ENCODE measurements at regions not wholly inside any gene's neighbourhood (a gene's known extent, or its start where the extent isn't known, plus 50 kb on each side); places are given as distances from the start of the nearest gene placed in this dataset.

- no peak for DNase-seq (ENCODE audit: low spot score)
Observed at GRCh38 chr13:108360139-108360538, 90.6 kb downstream of the TNFSF13B start.

DNA sequence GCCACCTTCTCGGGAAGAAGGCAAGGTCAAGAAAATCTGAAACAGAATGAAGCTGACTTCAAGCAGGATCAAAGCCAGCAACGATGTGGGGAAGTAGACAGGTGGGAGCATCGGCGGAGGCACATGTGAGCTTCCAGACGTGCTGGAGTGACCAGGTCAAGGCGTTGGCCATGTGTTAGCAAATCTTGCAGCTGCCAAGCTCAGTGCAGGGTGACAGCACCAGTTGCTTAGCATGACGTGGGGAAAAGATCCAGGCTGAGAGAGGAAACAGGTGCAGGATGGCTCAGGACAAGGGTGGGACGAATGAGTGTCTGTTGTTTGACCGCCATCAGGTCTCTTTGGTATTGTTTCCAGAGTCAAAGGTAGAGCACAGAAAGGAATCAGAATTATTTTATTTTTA is 92.3 kb downstream of the TNFSF13B start:
- no peak for DNase-seq (ENCODE audit: low spot score)

- DNase-seq (ENCODE audit: low spot score) = no peak
Observed at GRCh38 chr13:108363666-108364065, 94.1 kb downstream of the TNFSF13B start.

DNA sequence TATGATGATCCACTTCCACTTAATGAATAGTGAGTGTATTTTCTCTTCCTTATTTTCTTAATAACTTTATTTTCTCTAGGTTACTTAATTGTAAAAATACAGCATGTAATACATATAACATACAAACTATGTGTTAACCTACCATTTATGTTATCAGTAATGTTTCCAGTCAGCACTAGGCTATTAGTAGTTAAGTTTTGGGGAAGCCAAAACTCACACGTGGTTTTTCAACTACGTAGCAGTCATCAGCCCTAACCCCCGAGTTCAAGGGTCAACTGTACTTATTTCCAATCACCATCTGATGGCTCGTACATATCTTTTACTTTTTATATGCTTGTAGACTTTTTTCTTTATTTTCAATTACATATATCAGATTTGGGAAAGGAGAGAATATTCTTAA is 95.7 kb downstream of the TNFSF13B start:
- DNase-seq (ENCODE audit: low spot score) = no peak

DNA sequence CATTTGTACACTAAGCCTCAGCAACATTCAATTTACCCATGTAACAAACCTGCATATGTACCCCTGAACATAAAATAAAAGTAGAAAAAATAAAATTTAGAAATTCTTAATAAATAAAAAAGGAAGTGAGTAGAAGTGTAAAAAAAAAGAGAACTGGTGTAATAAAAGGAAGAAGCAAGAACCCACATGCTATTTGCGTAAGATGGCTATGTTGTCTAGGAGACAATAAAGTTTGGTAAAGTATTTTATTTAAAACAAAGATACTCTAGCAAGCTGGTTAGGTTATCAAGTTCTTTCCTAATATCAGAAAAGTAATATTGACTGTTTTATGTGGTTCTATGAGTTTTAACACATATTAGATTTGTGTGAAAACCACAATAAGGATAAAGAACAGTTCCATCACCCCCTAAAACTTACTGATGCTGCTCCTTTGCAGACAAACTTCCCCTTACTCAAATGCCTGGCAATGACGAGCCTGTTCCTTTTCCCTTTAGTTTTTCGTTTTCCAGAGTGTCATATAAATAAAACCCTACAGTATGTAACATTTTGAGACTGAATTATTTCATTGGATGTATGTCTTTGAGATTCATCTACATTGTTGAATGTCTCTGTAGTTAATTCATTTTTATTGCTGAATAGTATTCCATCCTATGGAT is 98.9 kb downstream of the TNFSF13B start:
- no peak for DNase-seq (ENCODE audit: low spot score)

DNA sequence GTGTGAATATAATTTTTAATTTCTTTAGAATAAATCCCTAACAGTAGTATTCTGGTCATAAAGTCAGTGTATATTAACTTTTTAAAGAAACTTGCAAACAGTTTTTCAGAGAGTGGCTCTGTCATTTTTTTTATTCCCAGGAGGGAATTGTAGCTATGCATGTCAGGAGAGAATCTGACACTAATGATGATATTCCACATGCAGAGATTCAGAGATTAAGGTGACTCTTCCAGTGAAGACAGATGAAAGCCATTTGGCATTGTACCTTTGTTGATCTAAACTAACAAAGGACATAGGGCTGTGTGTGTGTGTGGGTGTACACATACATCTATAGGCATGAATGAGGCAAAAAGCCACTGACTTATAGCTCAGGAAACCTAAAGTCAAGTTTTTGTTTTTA is 99.9 kb downstream of the TNFSF13B start:
- no peak for DNase-seq (ENCODE audit: low spot score)

DNA sequence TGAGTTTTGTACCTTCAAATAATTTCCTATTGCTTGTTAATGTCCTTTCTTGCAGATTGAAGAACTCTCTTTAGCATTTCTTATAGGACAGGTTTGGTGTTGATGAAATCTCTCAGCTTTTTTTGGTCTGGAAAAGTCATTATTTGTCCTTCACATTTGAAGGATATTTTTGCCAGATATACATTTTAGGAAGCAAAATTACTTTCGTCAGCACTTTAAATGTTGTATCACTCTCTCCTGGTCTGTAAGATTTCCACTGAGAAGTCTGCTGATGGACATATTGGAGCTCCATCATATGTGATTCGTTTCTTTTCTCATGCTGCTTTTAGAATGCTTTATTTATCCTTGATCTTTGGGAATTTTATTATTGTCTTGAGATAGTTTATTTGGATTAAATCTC is 105.5 kb downstream of the TNFSF13B start:
- no peak for DNase-seq (ENCODE audit: low spot score)

DNA sequence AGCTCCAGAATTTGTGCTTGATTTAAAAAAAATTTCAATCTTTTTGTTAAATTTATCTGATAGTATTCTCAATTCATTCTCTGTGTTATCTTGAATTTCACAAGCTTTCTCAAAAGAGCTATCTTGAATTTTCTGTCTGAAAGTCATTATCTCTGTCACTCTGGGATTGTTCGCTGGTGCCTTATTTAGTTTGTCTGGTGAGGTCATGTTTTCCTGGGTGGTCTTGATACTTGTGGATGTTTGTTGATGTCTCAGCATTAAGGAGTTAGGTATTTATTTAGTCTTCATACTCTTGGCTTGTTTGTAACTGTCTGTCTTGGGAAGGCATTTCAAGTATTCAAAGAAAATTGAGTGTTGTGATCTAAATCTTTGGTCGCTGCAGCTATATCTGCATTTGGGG is 106.3 kb downstream of the TNFSF13B start:
- no peak for DNase-seq (ENCODE audit: low spot score)

- DNase-seq (ENCODE audit: low spot score) = no peak
Observed at GRCh38 chr13:108376308-108376707, 106.8 kb downstream of the TNFSF13B start.

GRCh38 chr13:108377646-108378206 is 108.2 kb downstream of the TNFSF13B start:
- no peak for DNase-seq (ENCODE audit: low spot score)

DNA sequence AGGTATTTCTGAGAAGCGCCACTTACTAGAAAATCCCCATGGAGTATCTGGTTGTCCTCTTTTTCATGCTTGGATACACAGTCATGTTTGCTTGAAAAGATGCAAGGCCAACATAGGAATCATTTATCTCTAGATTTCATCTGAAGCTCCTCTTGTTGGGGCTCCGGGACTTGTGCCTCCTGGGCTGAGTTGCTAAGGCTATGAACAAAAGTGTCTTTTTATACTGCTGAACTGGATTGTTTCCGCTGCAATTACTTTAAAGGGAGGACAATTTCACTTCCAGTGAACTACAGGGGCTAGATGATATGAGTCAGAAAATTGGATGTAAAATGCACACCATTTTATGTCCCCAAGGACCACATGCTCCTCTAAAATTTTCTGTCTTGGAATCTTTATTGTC is 114.1 kb downstream of the TNFSF13B start:
- DNase-seq (ENCODE audit: low spot score) = no peak

GRCh38 chr13:108387156-108387555 is 117.6 kb downstream of the TNFSF13B start:
- no peak for DNase-seq (ENCODE audit: low spot score)

DNA sequence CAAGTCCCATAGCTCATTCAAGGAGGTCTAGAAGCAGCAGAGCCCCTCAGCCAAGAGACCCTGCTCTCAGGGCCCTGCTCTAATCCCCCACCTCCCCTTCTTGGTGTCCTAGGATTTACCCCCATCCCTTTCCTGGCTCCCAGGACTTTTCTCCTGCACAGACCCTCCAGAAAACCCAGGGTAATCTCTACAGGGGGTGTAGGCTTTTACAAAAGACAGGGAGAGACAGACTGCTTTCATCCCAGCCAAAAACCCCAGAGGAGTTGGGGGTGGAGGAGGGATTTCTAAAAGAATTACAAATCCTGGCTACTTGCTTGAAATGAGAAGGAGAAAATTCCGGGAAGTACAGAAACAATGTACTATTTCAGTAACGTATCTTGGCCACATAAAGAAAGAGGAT is 133.3 kb downstream of the TNFSF13B start:
- DNase-seq (ENCODE audit: low spot score) = no peak

- DNase-seq (ENCODE audit: low spot score) = no peak
Observed at GRCh38 chr13:108407495-108407894, 138.0 kb downstream of the TNFSF13B start.

DNA sequence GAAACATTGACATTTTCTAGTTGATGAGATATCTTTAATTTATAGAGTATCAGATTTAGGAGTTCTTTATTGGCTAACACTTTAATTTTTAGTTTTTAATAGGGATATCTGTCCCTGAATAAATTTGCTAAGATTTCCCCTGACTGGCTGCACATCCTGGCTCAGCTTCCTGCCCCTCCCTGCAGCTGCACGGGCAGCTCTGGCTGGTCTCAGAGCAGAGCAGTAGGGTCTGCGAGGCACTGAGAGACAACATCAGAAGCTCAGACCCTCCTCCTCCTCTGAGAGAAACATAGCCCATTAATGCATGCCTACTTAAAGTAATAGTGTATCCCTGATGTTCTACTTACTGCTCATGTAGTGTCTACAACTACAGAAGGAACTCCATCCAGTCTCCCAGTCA is 139.2 kb downstream of the TNFSF13B start:
- no peak for DNase-seq (ENCODE audit: low spot score)

DNA sequence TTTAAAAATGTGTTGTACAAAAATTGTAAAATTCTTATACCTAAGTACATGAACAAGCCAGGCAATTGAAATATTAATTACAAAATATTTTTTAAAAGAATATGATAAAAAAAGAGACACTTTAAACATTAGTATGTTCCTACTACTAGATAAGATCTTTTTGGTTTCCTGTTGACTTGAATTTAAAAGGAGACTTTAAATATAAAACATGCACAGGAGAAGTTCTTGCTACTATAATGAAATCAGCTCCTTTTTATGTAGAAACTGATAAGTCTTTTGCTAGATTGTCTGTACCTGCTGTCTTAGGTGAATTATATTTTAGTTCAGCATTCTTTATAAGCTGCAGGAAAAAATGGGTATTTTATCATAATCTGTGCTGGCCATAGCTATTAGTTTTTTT is 140.2 kb downstream of the TNFSF13B start:
- no peak for DNase-seq (ENCODE audit: low spot score)

DNA sequence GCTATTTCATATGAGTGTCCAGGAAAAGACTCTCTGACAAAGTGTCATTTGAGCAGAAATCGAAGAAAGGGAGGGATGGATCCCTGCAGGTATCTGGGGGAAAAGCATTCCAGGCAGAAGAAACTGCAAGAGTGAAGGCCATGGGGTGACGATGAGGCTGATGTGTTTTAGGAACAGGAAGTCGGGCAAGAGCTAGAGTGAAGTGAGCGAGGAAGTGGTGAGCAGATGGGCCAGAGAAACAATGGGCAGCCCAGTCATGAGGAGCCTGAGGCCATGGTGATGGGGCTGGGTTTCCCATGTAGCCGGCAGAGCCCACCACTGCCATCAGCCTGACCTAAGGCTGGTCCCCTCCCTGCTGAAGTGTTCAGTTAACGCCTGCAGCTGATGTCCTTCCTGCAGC is 150.2 kb downstream of the TNFSF13B start:
- no peak for DNase-seq (ENCODE audit: low spot score)

DNA sequence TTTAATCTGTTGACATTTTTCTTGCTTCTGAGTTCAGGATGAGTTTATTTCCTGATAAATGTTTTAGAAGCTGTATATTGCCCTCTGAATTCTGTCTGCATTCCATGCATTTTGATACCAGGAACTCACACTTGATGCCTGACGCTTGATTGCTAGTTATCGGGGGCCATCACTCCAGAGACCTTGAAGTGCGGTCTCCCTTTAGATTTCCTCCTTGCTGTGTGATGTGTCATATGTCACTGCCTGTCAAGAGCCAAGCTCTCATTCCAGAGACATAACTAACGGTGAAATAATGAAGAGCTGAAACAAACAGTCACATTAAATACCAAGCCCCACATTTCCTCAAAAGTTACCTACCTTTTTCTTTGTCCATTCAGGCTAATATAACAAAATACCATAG is 155.5 kb downstream of the TNFSF13B start:
- no peak for DNase-seq (ENCODE audit: low spot score)

GRCh38 chr13:108426893-108427292 is 157.4 kb downstream of the TNFSF13B start:
- DNase-seq (ENCODE audit: low spot score) = no peak

GRCh38 chr13:108427355-108427754 is 157.8 kb downstream of the TNFSF13B start:
- no peak for DNase-seq (ENCODE audit: low spot score)

- DNase-seq (ENCODE audit: low spot score) = no peak
Observed at GRCh38 chr13:108428691-108429090, 159.2 kb downstream of the TNFSF13B start.

- no peak for DNase-seq (ENCODE audit: low spot score)
Observed at GRCh38 chr13:108433976-108434755, 164.6 kb downstream of the TNFSF13B start.

All from HT-29 (cell line).